Endodermal cell (in vitro differentiated cells): ENCODE measurements at regions not wholly inside any gene's neighbourhood (a gene's known extent, or its start where the extent isn't known, plus 50 kb on each side); places are given as distances from the start of the nearest gene placed in this dataset.

Experiments
- DNase-seq: peaks from one replicate; pipeline ENCODE4 v3.0.0-alpha.2; 2017
- H3K27ac ChIP-seq: 2 replicates; pipeline ENCODE4 v1.5.1; 2013; ENCODE audit warnings: mild to moderate bottlenecking, low read depth, low read length, moderate library complexity
- H3K27me3 ChIP-seq: 2 replicates; pipeline ENCODE4 v1.6.1; 2013; ENCODE audit warnings: mild to moderate bottlenecking, low read length, moderate library complexity; ENCODE audit not compliant: insufficient read depth, control insufficient read depth, poor library complexity, severe bottlenecking
- H3K36me3 ChIP-seq: 2 replicates; pipeline ENCODE4 v1.7.0; 2013; ENCODE audit warnings: mild to moderate bottlenecking, low read length, moderate library complexity; ENCODE audit not compliant: control insufficient read depth, insufficient read depth
- H3K4me1 ChIP-seq: one replicate; pipeline ENCODE4 v1.7.0; 2013; ENCODE audit warnings: low read length; ENCODE audit not compliant: control insufficient read depth, insufficient read depth
- H3K4me3 ChIP-seq: 2 replicates; pipeline ENCODE4 v1.5.1; 2013; ENCODE audit warnings: mild to moderate bottlenecking, low read length, moderate library complexity
- H3K9ac ChIP-seq: 2 replicates; pipeline ENCODE4 v1.6.1; 2013; ENCODE audit warnings: mild to moderate bottlenecking, low read length, moderate library complexity; ENCODE audit not compliant: poor library complexity, severe bottlenecking; ENCODE audit errors: extremely low read depth
- H3K9me3 ChIP-seq: 2 replicates; pipeline ENCODE4 v1.6.1; 2013; ENCODE audit warnings: mild to moderate bottlenecking, low read length, moderate library complexity; ENCODE audit not compliant: control insufficient read depth
- H3K27ac Mint-ChIP-seq: 2 replicates; pipeline ENCODE4 v1.8.0; 2020; ENCODE audit warnings: mixed read lengths
- H3K27me3 Mint-ChIP-seq: 2 replicates; pipeline ENCODE4 v1.8.0; 2021; ENCODE audit warnings: mild to moderate bottlenecking, mixed read lengths; ENCODE audit not compliant: insufficient read depth
- H3K36me3 Mint-ChIP-seq: 2 replicates; pipeline ENCODE4 v1.8.0; 2020; ENCODE audit warnings: low read depth, mixed read lengths
- H3K4me1 Mint-ChIP-seq: 2 replicates; pipeline ENCODE4 v1.8.0; 2020; ENCODE audit warnings: mixed read lengths
- H3K4me3 Mint-ChIP-seq: 2 replicates; pipeline ENCODE4 v1.8.0; 2020; ENCODE audit warnings: mild to moderate bottlenecking, moderate library complexity, mixed read lengths
- H3K9me3 Mint-ChIP-seq: 2 replicates; pipeline ENCODE4 v1.8.0; 2020; ENCODE audit warnings: mild to moderate bottlenecking, mixed read lengths
- WGBS, 2 experiments: methylation state at CpG; one replicate each; pipeline versions ENCODE4 v1.1.5 to v1.1.7; 2013; ENCODE audit warnings: missing lambda C conversion rate in 2 of 2, mixed read lengths in 1 of 2; ENCODE audit not compliant: insufficient coverage in 1 of 2, insufficient read length in 1 of 2; 5-methylcytosine and 5-hydroxymethylcytosine counted together
- TF ChIP-seq, protein P1 (sequence below): fragments of 200-600 bp; sonication (generic); conservative IDR thresholded peaks from 2 replicates; pipeline ENCODE4 v1.5.0; 2021; ENCODE audit warnings: antibody characterized with exemption, mild to moderate bottlenecking

GRCh38 chr3:127136706-127137105, 56.2 kb upstream of the PRR23E start:
- Histone ChIP-seq H3K9ac (no peak overlapping the region), H3K27me3 (peaks cover 41% of the 10 kb centered on the region), H3K4me3 (no peak overlapping the region), H3K9me3 (no peaks in the 10 kb centered on the region), H3K4me1 (peaks cover 5% of the 10 kb centered on the region), H3K27ac (no peak overlapping the region), H3K36me3 (no peaks in the 10 kb centered on the region)
- H3K36me3 Mint-ChIP-seq = no peaks in the 10 kb centered on the region
- peaks cover 7% of the 10 kb centered on the region for H3K4me1 Mint-ChIP-seq
- no peak overlapping the region for H3K27ac Mint-ChIP-seq
- H3K4me3 Mint-ChIP-seq = no peak overlapping the region
- 79 to 90% methylated on average over 4 of the region's 4 CpGs for WGBS, 2 experiments
- DNase-seq = peak; percentile 26
- H3K27me3 Mint-ChIP-seq = peaks cover 46% of the 10 kb centered on the region
- no peaks in the 10 kb centered on the region for H3K9me3 Mint-ChIP-seq
- TF ChIP-seq, protein P1, sequence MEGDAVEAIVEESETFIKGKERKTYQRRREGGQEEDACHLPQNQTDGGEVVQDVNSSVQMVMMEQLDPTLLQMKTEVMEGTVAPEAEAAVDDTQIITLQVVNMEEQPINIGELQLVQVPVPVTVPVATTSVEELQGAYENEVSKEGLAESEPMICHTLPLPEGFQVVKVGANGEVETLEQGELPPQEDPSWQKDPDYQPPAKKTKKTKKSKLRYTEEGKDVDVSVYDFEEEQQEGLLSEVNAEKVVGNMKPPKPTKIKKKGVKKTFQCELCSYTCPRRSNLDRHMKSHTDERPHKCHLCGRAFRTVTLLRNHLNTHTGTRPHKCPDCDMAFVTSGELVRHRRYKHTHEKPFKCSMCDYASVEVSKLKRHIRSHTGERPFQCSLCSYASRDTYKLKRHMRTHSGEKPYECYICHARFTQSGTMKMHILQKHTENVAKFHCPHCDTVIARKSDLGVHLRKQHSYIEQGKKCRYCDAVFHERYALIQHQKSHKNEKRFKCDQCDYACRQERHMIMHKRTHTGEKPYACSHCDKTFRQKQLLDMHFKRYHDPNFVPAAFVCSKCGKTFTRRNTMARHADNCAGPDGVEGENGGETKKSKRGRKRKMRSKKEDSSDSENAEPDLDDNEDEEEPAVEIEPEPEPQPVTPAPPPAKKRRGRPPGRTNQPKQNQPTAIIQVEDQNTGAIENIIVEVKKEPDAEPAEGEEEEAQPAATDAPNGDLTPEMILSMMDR = no peak

DNA sequence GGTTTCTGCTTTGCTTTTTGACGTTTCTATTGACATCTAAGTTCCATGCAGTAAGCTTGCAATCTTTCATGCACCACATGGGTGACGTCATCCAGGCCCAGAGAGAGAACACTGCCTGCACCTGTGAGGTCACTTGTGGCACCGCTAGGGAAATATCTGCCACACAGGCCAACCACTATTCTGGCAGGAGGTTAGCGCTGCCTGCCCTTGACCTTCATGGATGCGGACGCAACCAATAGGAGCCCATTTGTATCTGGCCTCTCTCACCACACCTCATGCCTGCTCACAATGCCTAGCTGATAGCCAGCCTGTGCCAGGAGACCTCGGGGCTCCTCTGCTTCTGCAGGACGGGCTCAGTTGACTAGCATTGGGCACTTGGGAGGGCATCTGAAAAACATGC, 55.8 kb upstream of the PRR23E start:
- Histone ChIP-seq H3K36me3 (no peaks in the 10 kb centered on the region), H3K9me3 (no peaks in the 10 kb centered on the region), H3K4me1 (peaks cover 5% of the 10 kb centered on the region), H3K4me3 (no peak overlapping the region), H3K27ac (no peak overlapping the region), H3K27me3 (peaks cover 41% of the 10 kb centered on the region), H3K9ac (no peak overlapping the region)
- no peaks in the 10 kb centered on the region for H3K9me3 Mint-ChIP-seq
- TF ChIP-seq, protein P1 = no peak
- peaks cover 11% of the 10 kb centered on the region for H3K4me1 Mint-ChIP-seq
- H3K27ac Mint-ChIP-seq = no peak overlapping the region
- no peaks in the 10 kb centered on the region for H3K36me3 Mint-ChIP-seq
- DNase-seq = peak; percentile 39
- 90 to 100% methylated on average over 5 to 8 of the region's 8 CpGs for WGBS, 2 experiments
- H3K4me3 Mint-ChIP-seq = no peak overlapping the region
- peaks cover 46% of the 10 kb centered on the region for H3K27me3 Mint-ChIP-seq

- Histone ChIP-seq H3K27ac (no peak overlapping the region), H3K9ac (no peak overlapping the region), H3K4me1 (peaks cover 5% of the 10 kb centered on the region), H3K9me3 (no peaks in the 10 kb centered on the region), H3K27me3 (peaks cover 41% of the 10 kb centered on the region), H3K36me3 (no peaks in the 10 kb centered on the region), H3K4me3 (no peak overlapping the region)
- H3K27me3 Mint-ChIP-seq = peaks cover 46% of the 10 kb centered on the region
- 91 to 97% methylated on average over 4 to 11 of the region's 11 CpGs for WGBS, 2 experiments
- H3K36me3 Mint-ChIP-seq = no peaks in the 10 kb centered on the region
- no peak overlapping the region for H3K4me3 Mint-ChIP-seq
- no peak overlapping the region for H3K27ac Mint-ChIP-seq
- H3K4me1 Mint-ChIP-seq = peaks cover 14% of the 10 kb centered on the region
- peak; percentile 36 for DNase-seq
- TF ChIP-seq, protein P1 = no peak
- peaks cover 1% of the 10 kb centered on the region for H3K9me3 Mint-ChIP-seq
Measured at GRCh38 chr3:127137757-127138536, 55.0 kb upstream of the PRR23E start.
